ENCODE measurements at regions not wholly inside any gene's neighbourhood (a gene's known extent, or its start where the extent isn't known, plus 50 kb on each side); places are given as distances from the start of the nearest gene placed in this dataset.

DNA sequence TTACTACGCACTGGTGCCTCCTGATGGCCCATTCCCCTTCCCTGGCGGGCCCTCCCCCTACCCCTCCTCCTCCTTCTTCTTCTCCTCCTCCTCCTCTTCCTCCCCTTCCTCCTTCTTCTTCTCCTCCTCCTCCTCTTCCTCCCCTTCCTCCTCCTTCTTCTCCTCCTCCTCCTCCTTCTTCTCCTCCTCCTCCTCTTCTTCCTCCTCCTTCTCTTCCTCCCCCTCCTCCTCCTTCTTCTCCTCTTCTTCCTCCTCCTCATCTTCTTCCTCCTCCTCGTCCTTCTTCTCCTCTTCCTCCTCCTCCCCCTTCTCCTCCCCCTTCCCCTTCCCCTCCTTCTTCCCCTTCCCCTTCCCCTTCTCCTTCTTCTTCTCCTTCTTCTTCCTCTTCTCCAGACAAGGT lies 64.7 kb upstream of the COG2 start:
- H3K27ac ChIP-seq: no peak overlapping the region
- TF ChIP-seq ZFX (IDR thresholded peaks at IDR 0.05): no peak
- TF ChIP-seq, protein P1, sequence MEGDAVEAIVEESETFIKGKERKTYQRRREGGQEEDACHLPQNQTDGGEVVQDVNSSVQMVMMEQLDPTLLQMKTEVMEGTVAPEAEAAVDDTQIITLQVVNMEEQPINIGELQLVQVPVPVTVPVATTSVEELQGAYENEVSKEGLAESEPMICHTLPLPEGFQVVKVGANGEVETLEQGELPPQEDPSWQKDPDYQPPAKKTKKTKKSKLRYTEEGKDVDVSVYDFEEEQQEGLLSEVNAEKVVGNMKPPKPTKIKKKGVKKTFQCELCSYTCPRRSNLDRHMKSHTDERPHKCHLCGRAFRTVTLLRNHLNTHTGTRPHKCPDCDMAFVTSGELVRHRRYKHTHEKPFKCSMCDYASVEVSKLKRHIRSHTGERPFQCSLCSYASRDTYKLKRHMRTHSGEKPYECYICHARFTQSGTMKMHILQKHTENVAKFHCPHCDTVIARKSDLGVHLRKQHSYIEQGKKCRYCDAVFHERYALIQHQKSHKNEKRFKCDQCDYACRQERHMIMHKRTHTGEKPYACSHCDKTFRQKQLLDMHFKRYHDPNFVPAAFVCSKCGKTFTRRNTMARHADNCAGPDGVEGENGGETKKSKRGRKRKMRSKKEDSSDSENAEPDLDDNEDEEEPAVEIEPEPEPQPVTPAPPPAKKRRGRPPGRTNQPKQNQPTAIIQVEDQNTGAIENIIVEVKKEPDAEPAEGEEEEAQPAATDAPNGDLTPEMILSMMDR (conservative IDR thresholded peaks at IDR 0.05): no peak

DNA sequence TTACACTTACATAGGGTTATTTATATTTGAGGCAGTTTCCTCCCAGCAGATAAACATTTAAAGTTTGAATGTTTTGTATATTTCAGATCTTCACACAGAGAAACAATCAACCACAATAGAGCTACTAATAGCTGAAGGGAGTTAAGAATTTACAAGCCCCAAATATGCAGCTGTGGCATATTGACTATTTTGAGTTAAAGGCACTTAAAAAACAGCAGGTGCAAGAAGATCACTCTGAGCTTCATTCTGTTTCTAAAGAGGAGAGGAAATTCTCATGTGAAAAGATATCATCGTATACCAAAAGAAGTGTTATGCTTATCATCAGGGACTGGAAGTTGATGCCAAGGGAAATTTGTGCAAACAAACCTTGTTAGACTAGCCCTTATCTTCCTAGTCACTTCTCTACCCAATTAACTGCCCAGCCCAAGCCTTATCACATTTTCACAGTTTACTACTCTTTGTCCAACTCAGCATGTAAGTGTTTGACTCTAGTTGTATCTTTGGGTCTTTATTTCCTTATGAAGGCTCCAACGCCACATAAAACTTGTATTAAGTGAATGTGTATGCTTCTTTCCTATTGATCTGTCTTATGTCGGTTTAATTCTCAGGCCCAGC lies 66.3 kb upstream of the COG2 start:
- TF ChIP-seq, protein P1 (conservative IDR thresholded peaks at IDR 0.05): no peak
- TF ChIP-seq ZFX (IDR thresholded peaks at IDR 0.05): no peak
- H3K27ac ChIP-seq: no peak overlapping the region

DNA sequence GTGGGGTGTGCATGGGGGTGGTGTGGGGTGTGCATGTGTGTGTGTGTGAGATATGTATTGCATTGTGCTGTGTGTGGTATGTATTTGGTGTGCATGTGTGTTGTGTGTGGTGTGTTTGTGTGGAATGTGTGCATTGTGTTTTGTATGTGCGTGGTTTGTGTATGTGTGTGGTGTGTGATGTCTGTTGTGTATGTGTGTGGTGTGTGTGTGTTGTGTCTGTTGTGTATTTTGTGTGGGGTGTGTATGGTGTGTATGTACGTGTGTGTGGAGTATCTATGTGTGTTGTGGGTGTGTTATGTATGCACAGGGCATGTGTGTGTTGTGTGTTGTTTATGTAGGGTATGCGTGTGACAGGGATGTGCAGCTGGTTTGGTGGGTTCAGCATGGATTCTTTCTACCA lies 67.8 kb upstream of the COG2 start:
- TF ChIP-seq ZFX (IDR thresholded peaks at IDR 0.05): no peak
- TF ChIP-seq, protein P1 (conservative IDR thresholded peaks at IDR 0.05): no peak
- H3K27ac ChIP-seq: no peak overlapping the region

DNA sequence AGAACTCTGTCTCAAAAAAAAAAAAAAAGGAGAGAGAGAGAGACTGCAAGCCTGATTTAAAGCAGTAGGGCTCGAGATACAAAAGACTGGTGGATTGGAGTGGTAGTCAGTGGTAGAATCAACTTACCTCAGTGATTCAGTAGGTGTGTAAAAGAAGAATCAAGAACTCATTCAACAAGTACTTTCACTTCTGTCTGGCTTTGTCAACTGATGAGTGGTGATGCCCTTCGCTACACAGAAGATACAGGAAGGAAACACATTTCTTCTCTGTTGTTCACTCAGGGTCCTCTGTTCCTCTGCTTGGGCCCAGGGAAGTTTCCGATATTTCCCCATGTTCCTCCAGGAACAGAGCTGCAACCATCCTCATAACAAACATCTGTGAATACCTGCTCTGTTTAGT lies 68.6 kb upstream of the COG2 start:
- no peak for TF ChIP-seq ZFX (IDR thresholded peaks at IDR 0.05)
- TF ChIP-seq, protein P1 (conservative IDR thresholded peaks at IDR 0.05): no peak
- H3K27ac ChIP-seq: no peak overlapping the region

DNA sequence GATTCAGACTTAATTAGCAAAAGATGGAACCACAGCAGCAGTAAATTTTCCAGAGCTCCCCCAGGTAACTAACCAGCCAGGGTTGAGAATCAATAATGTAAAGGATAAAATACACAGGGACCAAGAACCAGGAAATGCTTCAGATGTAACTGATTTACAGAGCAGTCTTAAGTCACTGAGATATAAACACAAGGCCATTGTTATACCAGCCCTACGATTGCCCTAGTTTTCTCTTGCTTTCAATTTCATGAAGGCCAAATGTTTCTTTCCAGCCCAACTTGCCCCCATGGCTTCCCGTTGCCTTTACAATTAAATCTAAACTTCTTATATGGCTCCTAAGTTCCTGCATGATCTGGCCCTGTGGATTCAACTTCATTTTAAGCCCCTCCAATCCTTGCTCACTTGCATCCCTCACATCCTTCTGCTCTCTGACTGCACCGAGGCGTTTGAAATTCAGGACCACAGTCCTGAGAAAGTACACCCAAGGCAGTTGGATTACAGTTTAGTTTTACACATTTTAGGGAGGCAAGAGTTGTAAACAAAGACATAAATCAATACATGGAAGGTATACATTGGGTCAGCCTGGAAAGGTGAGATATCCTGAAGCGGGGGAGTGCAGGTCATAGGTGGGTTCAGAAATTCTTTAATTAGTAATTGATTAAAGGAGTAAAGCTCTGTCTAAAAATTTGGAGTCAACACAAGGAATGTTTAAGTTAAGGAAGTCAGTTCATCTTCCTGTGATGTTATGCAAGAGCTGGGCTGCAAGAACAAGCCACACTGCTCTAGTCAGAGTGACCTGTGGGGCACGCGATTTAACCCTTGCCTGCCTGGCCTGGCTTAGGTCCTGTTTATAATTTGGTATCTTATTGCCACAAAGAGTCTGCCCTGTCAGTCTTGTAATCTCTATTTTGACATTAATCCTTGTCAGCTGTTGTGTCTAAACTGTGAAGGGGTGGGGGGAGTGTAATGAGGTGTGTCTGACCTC lies 69.9 kb upstream of the COG2 start:
- no peak for TF ChIP-seq ZFX (IDR thresholded peaks at IDR 0.05)
- TF ChIP-seq, protein P1 (conservative IDR thresholded peaks at IDR 0.05): no peak
- no peak overlapping the region for H3K27ac ChIP-seq

DNA sequence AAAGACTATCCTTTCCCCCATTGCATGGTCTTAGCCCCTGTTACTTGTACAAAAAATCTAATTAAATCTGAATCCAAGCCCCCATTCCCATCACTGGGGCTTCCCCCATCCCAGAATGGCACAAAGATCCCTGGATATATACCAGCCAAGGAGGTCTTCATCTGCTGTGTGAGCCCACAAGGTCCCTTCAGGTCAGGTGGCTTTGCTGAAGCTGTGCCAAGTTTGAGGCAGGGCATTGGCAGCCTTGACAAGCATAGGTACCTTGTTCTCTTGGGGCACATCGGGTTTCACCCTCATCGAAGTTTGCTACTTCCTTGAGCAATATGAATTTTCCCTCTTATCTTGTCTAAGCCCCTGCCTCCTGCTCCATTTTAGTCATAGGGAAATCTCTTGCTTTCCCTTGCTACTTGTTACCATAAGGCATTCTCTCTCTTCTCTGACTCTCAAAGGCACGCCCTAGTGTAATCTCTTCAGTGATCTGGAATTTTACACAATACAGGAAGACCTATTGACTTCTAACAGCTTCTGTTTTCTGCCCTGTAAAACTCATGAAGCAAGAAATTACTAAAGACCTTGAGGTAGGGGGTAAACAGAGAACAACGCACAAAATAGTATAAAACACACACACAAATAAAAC lies 71.4 kb upstream of the COG2 start:
- no peak overlapping the region for H3K27ac ChIP-seq
- TF ChIP-seq ZFX (IDR thresholded peaks at IDR 0.05): no peak
- TF ChIP-seq, protein P1 (conservative IDR thresholded peaks at IDR 0.05): no peak

DNA sequence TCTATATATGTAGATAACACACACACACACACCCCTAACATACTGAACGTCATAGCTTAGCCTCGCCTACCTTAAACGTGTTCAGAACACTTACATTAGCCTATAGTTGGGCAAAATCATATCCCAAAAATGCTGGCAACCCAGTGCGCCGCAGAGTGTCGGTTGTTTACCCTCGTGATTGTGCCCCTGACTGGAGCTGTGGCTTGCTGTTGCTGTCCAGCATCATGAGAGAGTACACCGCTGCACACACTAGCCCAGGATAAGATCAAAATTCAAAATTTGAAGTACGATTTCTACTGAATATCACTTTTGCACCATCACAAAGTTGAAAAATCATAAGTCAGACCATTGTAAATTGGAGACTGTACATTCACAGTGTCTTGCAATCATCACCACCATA lies 73.1 kb upstream of the COG2 start:
- TF ChIP-seq, protein P1 (conservative IDR thresholded peaks at IDR 0.05): no peak
- no peak for TF ChIP-seq ZFX (IDR thresholded peaks at IDR 0.05)
- H3K27ac ChIP-seq: no peak overlapping the region
